ENCODE measurements at regions not wholly inside any gene's neighbourhood (a gene's known extent, or its start where the extent isn't known, plus 50 kb on each side); places are given as distances from the start of the nearest gene placed in this dataset.

- no peak for ATAC-seq
- no peaks in the 10 kb centered on the region for H3K79me2 ChIP-seq (replicated peaks; ENCODE audit: insufficient read depth)
- no peaks in the 10 kb centered on the region for H3K36me3 ChIP-seq (ENCODE audit: insufficient read depth)
- Mint-ChIP-seq H3K27ac (no peak overlapping the region), H3K36me3 (ENCODE audit: low read depth) (peaks cover 3% of the 10 kb centered on the region; the same call in 1 of the 3 replicates), H3K27me3 (ENCODE audit: insufficient read depth, low read depth, poor library complexity) (no peaks in the 10 kb centered on the region), H3K4me3 (no peak overlapping the region), H3K4me1 (no peaks in the 10 kb centered on the region), H3K9me3 (peaks cover 3% of the 10 kb centered on the region)
- H3K4me3 ChIP-seq, result no peak overlapping the region
- no peak overlapping the region for H3K4me2 ChIP-seq
- no peaks in the 10 kb centered on the region for H3F3A ChIP-seq (replicated peaks; ENCODE audit: low read depth)
- no peak overlapping the region for H3K27ac ChIP-seq (ENCODE audit: low read depth)
- H3K9me2 ChIP-seq (ENCODE audit: insufficient read depth), result no peaks in the 10 kb centered on the region
- no peaks in the 10 kb centered on the region for H4K20me1 ChIP-seq (replicated peaks; ENCODE audit: insufficient read depth)
- no peak overlapping the region for H2AFZ ChIP-seq
- no peaks in the 10 kb centered on the region for H3K27me3 ChIP-seq (ENCODE audit: insufficient read depth)
- no peak for DNase-seq (ENCODE audit: low spot score)
- TF ChIP-seq EZH2 (IDR thresholded peaks at IDR 0.05; ENCODE audit: low read depth, unreplicated experiment), result no peak
- TF ChIP-seq CREB1 (CRISPR knock-in tag; IDR thresholded peaks at IDR 0.05; ENCODE audit: low read depth), result no peak
- no peak for TF ChIP-seq REST (IDR thresholded peaks at IDR 0.05; ENCODE audit: unreplicated experiment)
- no peak for TF ChIP-seq POLR2AphosphoS5 (IDR thresholded peaks at IDR 0.05; ENCODE audit: low read depth)
- TF ChIP-seq JUNB (IDR thresholded peaks at IDR 0.05; ENCODE audit: unreplicated experiment), result no peak
- no peak for TF ChIP-seq ETS1 (IDR thresholded peaks at IDR 0.05)
- TF ChIP-seq STAT1 (IDR thresholded peaks at IDR 0.05; ENCODE audit: unreplicated experiment), result no peak
- no peak for TF ChIP-seq CTCF (conservative IDR thresholded peaks at IDR 0.05; ENCODE audit: low read depth in 2 of 2)
- TF ChIP-seq ZNF114 (CRISPR knock-in tag; IDR thresholded peaks at IDR 0.05), result no peak
- no peak for TF ChIP-seq EZH2phosphoT487 (IDR thresholded peaks at IDR 0.05; ENCODE audit: unreplicated experiment)
- TF ChIP-seq NANOG (IDR thresholded peaks at IDR 0.05; ENCODE audit: borderline replicate concordance), result no peak
- no peak for TF ChIP-seq ZNF462 (CRISPR knock-in tag; IDR thresholded peaks at IDR 0.05)
- H3K4me1 ChIP-seq (ENCODE audit: insufficient read depth), result no peaks in the 10 kb centered on the region
These were observed 593.3 kb downstream of the CPS1 start for GRCh38 chr2:211149731-211150130.

Data from GM23338 (cell line).